ENCODE measurements at regions not wholly inside any gene's neighbourhood (a gene's known extent, or its start where the extent isn't known, plus 50 kb on each side); places are given as distances from the start of the nearest gene placed in this dataset.

DNA sequence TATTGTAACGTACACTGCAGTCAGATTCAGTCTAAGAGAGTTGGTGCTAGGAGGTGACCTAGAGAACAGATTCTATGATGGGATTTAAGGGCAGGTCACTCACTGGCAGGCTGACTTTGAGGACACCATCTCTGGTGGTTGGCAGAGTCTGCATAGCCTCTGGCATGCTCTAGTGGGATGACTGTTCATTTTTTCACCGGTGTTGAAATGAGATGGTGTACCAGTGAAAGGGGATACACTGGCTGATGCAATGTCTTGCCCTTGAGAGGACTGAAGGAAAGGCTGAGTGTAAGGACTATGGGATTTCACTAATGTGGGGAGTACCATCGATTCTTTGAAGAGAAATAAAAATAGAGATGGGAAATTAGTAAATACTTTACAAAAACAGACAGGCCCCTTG, 186.9 kb upstream of the PIEZO2 start:
- intact Hi-C loops (cut with DNase I), result no loop called here
- no peak for TF ChIP-seq CTCF (IDR thresholded peaks at IDR 0.05)
- Histone ChIP-seq H3K27me3 (no peaks in the 10 kb centered on the region), H3K4me1 (no peaks in the 10 kb centered on the region), H3K9me3 (no peaks in the 10 kb centered on the region), H3K27ac (no peak overlapping the region), H3K4me3 (no peak overlapping the region), H3K36me3 (no peaks in the 10 kb centered on the region)
- no peak for DNase-seq (ENCODE audit: low spot score in 2 of 2)

DNA sequence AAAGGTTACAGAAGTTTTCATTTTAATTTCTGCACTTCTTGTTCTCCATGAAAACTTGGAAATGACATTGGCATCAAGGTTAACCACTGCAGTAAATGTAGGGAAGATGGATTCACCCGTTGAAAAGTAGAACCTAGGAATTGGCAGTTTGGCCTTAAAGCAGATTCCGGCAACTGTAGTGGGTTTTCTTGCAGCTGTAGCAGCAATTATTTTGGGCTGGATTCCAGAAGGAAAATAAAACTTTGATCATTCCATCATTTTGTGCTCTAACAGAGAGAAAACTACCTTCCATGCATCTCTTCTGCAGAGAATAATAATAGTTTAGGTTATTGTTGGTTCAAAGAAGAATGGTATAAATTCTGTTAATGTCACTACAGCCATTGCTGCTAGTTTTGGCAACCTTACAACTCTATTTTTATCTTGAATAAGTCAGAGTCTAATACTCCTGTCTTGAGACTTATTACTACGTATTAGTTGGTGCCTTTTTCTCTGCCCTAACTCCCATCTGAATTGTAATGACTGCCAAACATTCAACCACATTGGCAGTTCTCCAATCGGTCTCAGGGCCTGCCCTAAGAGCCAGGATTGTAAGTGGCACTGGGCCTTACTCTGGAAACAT, 178.1 kb upstream of the PIEZO2 start:
- no peaks in the 10 kb centered on the region for H3K36me3 ChIP-seq
- intact Hi-C loops (cut with DNase I), result no loop called here
- peak overlapping the region; percentile 8 to 57 for H3K27ac ChIP-seq

DNA sequence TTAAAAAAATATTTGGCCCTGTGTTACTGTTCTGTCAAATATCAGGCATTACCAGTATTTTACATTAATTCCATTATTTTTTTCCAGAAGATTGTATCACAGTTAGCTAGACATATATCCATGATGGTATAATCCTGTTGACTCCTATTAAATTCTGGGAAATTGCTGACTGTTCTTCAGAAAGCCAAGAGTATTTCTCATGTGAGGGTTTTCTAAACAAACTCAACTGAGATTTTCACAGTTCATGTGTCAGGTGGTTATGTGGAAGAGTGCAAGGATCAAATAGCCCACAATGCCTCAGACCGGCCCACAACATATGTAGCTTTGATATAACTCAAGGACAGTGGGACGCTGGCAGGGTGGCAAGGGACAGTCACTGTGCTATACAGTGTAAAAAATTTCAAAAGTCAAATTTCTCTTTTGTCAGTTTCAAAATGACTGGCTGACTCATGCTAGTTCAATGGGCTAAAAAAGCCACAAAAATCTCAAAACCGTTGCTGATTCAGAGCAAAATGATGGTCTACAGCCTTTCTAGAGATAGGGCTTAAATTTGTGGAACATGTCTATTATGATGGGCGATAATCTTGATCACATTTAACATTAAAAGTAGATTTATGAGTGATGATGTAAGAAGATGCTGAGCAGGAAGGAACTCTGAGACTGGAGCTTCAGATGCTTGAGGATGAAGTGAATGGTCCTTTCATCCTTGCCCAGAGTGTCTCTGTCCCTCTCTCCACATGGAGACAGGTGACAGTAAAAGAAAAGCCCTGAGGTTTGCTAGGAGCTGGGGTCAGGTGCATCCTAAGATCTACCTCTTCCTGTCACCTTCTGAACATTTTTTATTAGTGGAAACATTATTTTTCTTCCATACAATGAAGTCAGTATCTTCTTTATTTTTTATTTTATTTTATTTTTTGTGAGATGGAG, 175.8 kb upstream of the PIEZO2 start:
- Histone ChIP-seq H3K9me3 (no peaks in the 10 kb centered on the region), H3K36me3 (no peaks in the 10 kb centered on the region), H3K4me1 (peaks cover 0 to 7% of the 10 kb centered on the region in 2 donors), H3K27me3 (no peaks in the 10 kb centered on the region), H3K27ac (peak overlapping the region in 1 of 2 donors; percentile 45), H3K4me3 (no peak overlapping the region)
- TF ChIP-seq CTCF (IDR thresholded peaks at IDR 0.05), result no peak
- no peak for DNase-seq (ENCODE audit: low spot score in 2 of 2)
- intact Hi-C loops (cut with DNase I), result loop anchor here (1.0 kb wide), 1 partner anchor 145 kb away; no protein-coding TSS in a partner anchor

More for the DNA sequence above, 178.1 kb upstream of the PIEZO2 start:
- Histone ChIP-seq H3K9me3 (no peaks in the 10 kb centered on the region), H3K27me3 (no peaks in the 10 kb centered on the region), H3K4me3 (no peak overlapping the region), H3K4me1 (peaks cover 0 to 7% of the 10 kb centered on the region in 2 donors)
- no peak for TF ChIP-seq CTCF (IDR thresholded peaks at IDR 0.05)
- DNase-seq (ENCODE audit: low spot score in 2 of 2), result peak in 1 of 2 donors; percentile 76

DNA sequence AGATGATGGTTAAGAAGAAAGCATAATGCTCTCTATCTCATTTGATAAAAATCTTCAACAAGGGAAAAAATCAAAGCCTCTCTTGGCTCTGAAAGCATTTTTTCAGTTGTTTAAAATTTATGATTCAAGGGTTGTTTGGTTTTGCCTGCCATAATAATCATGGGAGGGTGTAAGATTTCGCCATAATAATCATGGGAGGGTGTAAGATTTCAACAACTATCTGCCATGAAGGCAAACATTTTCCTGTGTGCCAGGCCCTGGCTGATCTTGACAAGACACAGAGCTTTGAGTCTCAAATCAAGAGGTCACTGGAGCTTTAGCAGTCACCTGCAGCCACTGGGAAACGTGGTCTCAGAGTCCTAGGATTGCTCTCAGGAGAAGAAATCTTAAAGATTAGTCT, 175.1 kb upstream of the PIEZO2 start:
- intact Hi-C loops (cut with DNase I), result loop anchor here (1.0 kb wide), 1 partner anchor 144 kb away; no protein-coding TSS in a partner anchor
- no peak for TF ChIP-seq CTCF (IDR thresholded peaks at IDR 0.05)
- peaks cover 0 to 7% of the 10 kb centered on the region in 2 donors for H3K4me1 ChIP-seq
- H3K9me3 ChIP-seq, result no peaks in the 10 kb centered on the region
- DNase-seq (ENCODE audit: low spot score in 2 of 2), result no peak
- no peaks in the 10 kb centered on the region for H3K36me3 ChIP-seq
- no peaks in the 10 kb centered on the region for H3K27me3 ChIP-seq
- no peak overlapping the region for H3K4me3 ChIP-seq
- no peak overlapping the region for H3K27ac ChIP-seq

- Histone ChIP-seq H3K36me3 (no peaks in the 10 kb centered on the region), H3K27ac (no peak overlapping the region), H3K4me3 (no peak overlapping the region), H3K27me3 (no peaks in the 10 kb centered on the region), H3K9me3 (no peaks in the 10 kb centered on the region), H3K4me1 (peaks cover 0 to 7% of the 10 kb centered on the region in 2 donors)
- intact Hi-C loops (cut with DNase I), result no loop called here
- no peak for TF ChIP-seq CTCF (IDR thresholded peaks at IDR 0.05)
- no peak for DNase-seq (ENCODE audit: low spot score in 2 of 2)
Measured at GRCh38 chr18:11323359-11323819, 174.0 kb upstream of the PIEZO2 start.
